AG04450 (cell line): ENCODE measurements at regions not wholly inside any gene's neighbourhood (a gene's known extent, or its start where the extent isn't known, plus 50 kb on each side); places are given as distances from the start of the nearest gene placed in this dataset.

Source experiments
- CTCF ChIA-PET: fragments of 300-600, 350-600 bp; formaldehyde crosslinking; extraction: SDS; loops from one replicate; lab custom pipeline; 2022; ENCODE audit warnings: antibody characterized with exemption, inconsistent platforms; lab: Charles Lee
- POLR2A ChIA-PET: fragments of 350-600 bp; formaldehyde crosslinking; extraction: SDS; loops from one replicate; lab custom pipeline; 2021; ENCODE audit warnings: antibody characterized with exemption, inconsistent platforms; lab: Yijun Ruan, JAX
- DNase-seq: peaks from one replicate; pipeline ENCODE4 v3.0.0-alpha.2; 2011; ENCODE audit warnings: low read depth, low spot score
- H3K27ac ChIP-seq: one replicate; pipeline ENCODE4 v1.5.1; 2012; ENCODE audit warnings: low read depth, low read length, control low read depth
- H3K27me3 ChIP-seq: one replicate; pipeline ENCODE4 v1.6.0; 2012; ENCODE audit warnings: low read length; ENCODE audit not compliant: control insufficient read depth, insufficient read depth
- H3K4me3 ChIP-seq: 2 replicates; pipeline ENCODE4 v1.5.1; 2011; ENCODE audit warnings: mild to moderate bottlenecking, low read depth, low read length, control low read depth
- H3K9me3 ChIP-seq: 2 replicates; pipeline ENCODE4 v1.5.1; 2012; ENCODE audit warnings: low read length; ENCODE audit not compliant: control insufficient read depth, insufficient read depth
- TF ChIP-seq, protein P1 (sequence below): IDR thresholded peaks from 2 replicates; pipeline ENCODE4 v1.5.1; 2011; ENCODE audit warnings: low read depth, low read length, control low read depth, inconsistent platforms

DNA sequence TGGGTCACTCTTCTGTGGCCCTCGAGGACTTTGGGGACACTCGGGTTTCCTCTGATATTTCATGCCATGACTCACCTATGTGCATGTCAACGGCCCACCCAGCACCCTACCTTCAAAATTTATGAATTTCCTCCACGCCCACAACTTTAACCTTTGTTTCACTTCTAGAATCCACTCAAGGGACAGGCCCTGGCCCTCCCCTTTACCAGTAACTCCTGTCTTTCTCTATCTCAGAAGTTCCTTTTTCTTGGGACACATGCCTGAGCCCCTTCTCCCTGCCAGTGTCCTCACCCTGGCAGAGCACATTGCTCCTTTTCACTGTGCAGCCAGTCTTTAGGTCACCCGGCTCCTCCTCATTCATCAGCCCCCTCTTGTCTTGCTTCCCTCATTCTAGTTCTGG, 282.5 kb upstream of the KLF6 start:
- 0 out of 2 replicates have a peak, but pooled peaks cover 4% of the 10 kb centered on the region for H3K9me3 ChIP-seq
- POLR2A ChIA-PET, result interaction anchor here (1.0 kb wide), 1 partner anchor 282 kb away, joined by 4 read pairs; the partner anchor contains the start of gene KLF6
- H3K4me3 ChIP-seq, result no peak overlapping the region
- DNase-seq, result no peak
- H3K27ac ChIP-seq, result no peak overlapping the region
- CTCF ChIA-PET, result interaction anchor here (0.9 kb wide), 1 partner anchor 700 kb away, joined by 3 read pairs; no protein-coding TSS in a partner anchor
- TF ChIP-seq, protein P1, sequence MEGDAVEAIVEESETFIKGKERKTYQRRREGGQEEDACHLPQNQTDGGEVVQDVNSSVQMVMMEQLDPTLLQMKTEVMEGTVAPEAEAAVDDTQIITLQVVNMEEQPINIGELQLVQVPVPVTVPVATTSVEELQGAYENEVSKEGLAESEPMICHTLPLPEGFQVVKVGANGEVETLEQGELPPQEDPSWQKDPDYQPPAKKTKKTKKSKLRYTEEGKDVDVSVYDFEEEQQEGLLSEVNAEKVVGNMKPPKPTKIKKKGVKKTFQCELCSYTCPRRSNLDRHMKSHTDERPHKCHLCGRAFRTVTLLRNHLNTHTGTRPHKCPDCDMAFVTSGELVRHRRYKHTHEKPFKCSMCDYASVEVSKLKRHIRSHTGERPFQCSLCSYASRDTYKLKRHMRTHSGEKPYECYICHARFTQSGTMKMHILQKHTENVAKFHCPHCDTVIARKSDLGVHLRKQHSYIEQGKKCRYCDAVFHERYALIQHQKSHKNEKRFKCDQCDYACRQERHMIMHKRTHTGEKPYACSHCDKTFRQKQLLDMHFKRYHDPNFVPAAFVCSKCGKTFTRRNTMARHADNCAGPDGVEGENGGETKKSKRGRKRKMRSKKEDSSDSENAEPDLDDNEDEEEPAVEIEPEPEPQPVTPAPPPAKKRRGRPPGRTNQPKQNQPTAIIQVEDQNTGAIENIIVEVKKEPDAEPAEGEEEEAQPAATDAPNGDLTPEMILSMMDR, result no peak
- H3K27me3 ChIP-seq, result no peaks in the 10 kb centered on the region

DNA sequence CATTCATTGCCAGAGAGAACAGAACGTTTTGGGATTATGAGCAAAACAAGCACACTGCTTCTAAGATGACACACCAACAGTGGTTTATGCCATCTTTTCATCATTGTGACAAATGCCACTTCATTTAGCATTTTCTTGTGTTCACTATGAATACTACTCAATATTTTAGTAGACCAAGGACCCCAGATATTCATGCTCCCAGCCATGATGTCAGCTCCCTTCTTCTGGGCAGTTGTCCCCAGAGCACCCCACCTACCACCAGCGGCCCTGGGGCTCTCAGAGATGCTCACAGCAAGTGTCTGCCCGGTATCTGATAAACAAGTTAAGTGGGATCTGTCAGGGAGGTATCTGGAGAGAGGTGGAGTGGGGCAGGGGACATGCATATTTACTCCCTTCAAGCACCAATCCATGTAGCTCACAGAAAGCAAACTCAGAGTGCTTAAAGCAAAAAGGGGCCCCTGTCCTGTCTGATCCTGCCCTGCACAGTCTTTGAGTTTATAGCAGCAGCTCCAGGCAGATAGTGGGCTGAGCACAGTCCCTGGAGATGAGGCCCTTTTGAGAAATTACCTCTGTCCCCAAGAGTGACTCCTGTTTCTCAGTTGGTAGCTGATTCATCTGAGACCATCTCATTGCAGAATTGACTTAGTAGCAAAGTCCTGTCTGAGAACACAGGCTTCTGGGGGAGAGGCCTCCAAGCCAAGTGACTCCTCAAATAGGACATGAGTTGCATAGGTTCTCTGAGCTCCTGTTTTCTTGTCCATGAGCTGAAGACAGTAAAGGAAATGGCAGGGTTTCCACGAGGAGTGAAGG, 281.8 kb upstream of the KLF6 start:
- POLR2A ChIA-PET, result interaction anchor here (1.0 kb wide), 1 partner anchor 281 kb away, joined by 4 read pairs; the partner anchor contains the start of gene KLF6
- DNase-seq, result no peak
- no peak overlapping the region for H3K27ac ChIP-seq
- TF ChIP-seq, protein P1, result no peak
- no peak overlapping the region for H3K4me3 ChIP-seq
- no peaks in the 10 kb centered on the region for H3K27me3 ChIP-seq
- CTCF ChIA-PET, result interaction anchor here (0.9 kb wide), 1 partner anchor 701 kb away, joined by 3 read pairs; no protein-coding TSS in a partner anchor
- 0 out of 2 replicates have a peak, but pooled peaks cover 4% of the 10 kb centered on the region for H3K9me3 ChIP-seq

DNA sequence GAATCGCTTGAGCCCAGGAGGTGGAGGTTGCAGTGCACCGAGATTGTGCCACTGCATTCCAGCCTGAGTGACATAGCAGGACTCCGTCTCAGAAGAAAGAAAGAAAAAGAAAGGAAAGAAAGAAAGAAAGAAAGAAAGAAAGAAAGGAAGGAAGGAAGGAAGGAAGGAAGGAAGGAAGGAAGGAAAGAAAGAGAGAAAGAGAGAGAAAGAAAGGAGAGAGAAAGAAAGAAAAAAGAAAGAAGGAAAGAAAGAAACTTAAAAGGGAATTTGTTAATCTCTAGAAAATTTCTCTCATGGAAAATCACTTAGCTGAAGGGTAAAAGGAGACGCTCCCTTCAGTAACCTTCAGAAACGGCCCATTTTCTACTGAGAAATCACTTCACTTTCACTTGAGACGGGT, 279.5 kb upstream of the KLF6 start:
- CTCF ChIA-PET, result no interaction called here
- Histone ChIP-seq H3K9me3 (0 out of 2 replicates have a peak, but pooled peaks cover 4% of the 10 kb centered on the region), H3K4me3 (no peak overlapping the region), H3K27ac (no peak overlapping the region), H3K27me3 (no peaks in the 10 kb centered on the region)
- POLR2A ChIA-PET, result no interaction called here
- no peak for DNase-seq
- TF ChIP-seq, protein P1, result no peak

DNA sequence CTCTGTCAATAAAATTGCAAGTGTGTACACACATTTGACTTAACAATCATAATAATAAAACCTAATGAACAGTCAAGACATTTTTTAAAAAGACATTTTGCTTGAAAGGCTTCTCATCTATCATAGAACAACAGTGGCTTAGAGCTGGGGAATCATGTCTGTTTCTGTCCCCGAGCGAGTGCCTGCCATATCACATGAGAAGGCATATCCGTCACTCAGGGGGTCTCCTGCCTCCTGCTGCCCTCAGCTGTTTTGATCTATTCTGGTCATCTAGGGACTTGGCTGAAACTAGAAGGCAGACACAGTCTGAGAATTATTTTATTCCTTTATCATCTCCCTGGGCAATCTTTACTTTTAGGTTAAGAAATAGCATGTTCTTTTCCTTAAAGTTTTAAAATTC, 278.7 kb upstream of the KLF6 start:
- Histone ChIP-seq H3K27me3 (no peaks in the 10 kb centered on the region), H3K9me3 (0 out of 2 replicates have a peak, but pooled peaks cover 4% of the 10 kb centered on the region), H3K27ac (no peak overlapping the region), H3K4me3 (no peak overlapping the region)
- DNase-seq, result no peak
- ChIA-PET CTCF (no interaction called here), POLR2A (no interaction called here)
- TF ChIP-seq, protein P1, result no peak

DNA sequence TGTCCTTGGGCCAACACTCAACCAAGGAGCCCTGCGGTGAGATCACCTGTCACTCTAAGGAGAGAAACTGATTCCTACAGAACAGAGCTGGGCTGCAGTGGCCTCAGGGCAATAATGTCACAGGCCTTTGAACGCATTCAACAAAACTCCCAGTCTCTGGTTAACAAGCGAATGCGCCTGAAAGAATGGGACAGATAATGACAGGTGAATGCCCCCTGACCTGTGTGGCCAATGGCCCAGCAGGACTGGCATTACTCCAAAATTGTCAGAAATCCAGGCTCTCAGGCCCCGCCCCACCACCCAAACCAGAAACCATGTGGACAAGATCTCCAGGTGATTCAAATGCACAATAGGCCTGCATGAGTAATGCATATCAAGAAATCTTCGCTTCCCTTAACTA, 277.7 kb upstream of the KLF6 start:
- TF ChIP-seq, protein P1, result no peak
- CTCF ChIA-PET, result interaction anchor here (0.6 kb wide), 1 partner anchor 204 kb away, joined by 3 read pairs; no protein-coding TSS in a partner anchor

More for the DNA sequence above, 277.7 kb upstream of the KLF6 start:
- H3K27me3 ChIP-seq, result no peaks in the 10 kb centered on the region
- H3K27ac ChIP-seq, result no peak overlapping the region
- H3K9me3 ChIP-seq, result 0 out of 2 replicates have a peak, but pooled peaks cover 4% of the 10 kb centered on the region
- POLR2A ChIA-PET, result no interaction called here
- no peak overlapping the region for H3K4me3 ChIP-seq
- no peak for DNase-seq
